Activated gamma-delta T cell treated with anti-CD3 and anti-CD28 coated beads, Interleukin-2, amount 50 U/mL, for 16 hours (primary cell): ENCODE measurements at regions not wholly inside any gene's neighbourhood (a gene's known extent, or its start where the extent isn't known, plus 50 kb on each side); places are given as distances from the start of the nearest gene placed in this dataset.
"Not testable (repeated sequence)": the region's sequence is repeated elsewhere in the genome, so short reads cannot be mapped to it uniquely, and the experiment has no call there.

Experiments
- DNase-seq: peaks from one replicate; pipeline ENCODE4 v3.0.0-alpha.2; 2020; ENCODE audit warnings: low read depth

DNA sequence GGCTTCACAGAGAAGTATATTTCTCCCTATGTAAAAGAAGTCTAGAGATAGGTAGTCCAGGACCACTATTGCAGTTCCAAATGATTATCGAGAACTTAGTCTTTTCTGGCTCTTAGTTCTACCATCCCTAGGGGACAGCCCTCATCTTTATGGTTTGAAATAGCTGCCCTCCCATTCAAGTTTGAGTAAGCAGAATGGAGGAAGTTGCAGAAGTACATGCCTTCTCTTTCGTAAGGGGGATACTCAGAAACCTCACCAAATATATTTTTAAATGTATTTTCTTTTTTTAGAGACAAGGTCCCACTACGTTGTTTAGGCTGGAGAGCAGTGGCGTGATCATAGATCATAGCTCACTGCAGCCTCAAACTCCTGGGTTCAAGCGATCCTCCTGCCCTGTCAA, 236.8 kb upstream of the RREB1 start:
- DNase-seq = no peak

DNA sequence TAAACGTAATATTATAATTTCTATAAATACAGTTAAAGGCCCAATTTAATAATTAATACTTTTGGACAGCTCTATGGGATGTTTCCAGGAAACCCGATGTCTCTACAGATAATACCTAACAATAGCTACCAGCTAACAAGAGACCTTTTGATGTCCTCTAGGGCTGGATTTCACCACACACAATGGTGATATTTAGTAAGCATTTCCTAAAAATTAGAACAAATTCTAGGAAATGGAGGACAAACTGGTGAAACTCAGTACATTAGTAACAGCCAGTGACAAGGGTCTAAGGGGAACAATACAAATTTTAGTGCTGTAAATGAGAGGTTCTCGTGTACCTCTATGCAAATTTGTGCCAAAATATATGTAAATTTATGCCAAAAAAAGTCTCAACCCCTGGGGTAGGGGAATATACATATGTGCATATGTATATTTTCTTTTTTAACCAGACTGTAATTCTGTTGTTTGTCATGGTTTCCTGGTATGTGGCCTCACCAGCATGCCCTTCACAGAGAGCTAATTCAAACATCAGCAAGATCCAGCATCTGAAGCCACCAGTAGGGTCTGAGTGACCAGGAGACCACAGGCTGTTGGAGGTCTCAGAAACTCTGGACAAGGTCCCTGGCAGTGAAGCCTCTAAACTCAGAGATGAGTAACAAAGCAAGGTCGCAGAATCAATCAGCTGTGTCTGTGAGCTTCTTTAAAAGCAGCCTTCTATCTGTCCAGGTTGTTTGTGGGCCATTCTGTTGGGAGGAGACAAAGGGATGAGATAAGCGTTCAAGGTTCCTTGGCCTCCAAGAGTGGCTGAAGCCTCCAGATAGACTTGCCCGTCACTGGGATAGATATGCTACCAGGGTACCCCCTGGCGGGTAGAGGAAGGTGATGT, 235.1 kb upstream of the RREB1 start:
- no peak for DNase-seq

DNA sequence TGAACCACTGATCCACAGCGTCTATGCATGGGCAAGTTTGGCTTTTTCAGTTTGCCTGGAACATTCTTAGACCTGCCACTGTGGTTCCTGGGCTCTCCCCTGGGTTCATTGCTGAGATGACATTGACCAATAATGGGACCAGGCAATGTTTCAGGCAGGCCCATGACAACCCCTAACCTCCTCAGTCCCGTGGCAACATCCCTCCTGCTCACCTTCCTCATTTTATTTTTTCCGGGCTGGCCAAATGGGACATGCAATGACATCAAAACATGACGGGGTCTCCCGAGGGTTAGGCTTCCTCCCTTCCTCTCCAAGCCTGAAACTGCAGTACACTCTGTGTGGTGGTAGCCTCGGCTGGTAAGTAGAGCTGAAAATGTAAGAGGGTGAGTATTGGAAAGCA, 234.0 kb upstream of the RREB1 start:
- DNase-seq = no peak

DNA sequence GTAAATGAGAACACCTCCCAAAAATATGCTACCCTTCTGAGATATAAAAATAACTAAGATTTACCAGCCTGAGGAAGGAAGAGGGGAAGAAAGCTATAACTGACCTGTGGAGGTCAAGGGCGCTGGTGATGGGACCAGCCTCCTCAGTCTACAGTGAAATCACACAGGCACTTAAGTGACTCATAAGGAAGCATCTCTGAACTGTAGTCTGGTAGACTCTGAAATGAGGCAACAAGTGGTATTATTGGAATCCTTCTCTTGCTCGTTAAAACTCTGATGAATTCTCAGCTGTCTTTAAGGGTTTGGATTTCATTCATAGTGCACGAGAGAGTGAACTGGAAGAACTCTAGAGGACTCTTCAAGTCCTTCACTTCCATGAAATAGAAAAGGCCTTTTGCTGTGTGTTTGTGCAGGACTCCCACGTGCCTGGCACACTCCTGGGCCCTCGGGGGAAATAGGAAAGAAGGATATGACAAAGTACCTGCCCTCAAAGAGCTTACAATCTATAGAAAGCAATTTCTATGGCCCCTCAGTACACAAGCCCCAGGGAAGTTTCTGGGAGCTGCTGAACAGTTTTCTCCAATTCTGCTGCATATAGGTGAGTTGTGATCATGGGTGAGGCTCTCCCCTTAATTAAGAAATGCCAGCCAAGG, 231.8 kb upstream of the RREB1 start:
- no peak for DNase-seq

DNA sequence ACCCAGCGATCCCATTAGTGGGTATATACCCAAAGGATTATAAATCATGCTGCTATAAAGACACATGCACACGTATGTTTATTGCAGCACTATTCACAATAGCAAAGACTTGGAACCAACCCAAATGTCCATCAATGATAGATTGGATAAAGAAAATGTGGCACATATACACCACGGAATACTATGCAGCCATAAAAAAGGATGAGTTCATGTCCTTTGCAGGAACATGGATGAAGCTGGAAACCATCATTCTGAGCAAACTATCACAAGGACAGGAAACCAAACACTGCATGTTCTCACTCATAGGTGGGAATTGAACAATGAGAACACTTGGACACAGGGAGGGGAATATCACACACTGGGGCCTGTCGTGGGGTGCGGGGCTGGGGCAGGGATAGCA, 230.0 kb upstream of the RREB1 start:
- not testable (repeated sequence) for DNase-seq

DNA sequence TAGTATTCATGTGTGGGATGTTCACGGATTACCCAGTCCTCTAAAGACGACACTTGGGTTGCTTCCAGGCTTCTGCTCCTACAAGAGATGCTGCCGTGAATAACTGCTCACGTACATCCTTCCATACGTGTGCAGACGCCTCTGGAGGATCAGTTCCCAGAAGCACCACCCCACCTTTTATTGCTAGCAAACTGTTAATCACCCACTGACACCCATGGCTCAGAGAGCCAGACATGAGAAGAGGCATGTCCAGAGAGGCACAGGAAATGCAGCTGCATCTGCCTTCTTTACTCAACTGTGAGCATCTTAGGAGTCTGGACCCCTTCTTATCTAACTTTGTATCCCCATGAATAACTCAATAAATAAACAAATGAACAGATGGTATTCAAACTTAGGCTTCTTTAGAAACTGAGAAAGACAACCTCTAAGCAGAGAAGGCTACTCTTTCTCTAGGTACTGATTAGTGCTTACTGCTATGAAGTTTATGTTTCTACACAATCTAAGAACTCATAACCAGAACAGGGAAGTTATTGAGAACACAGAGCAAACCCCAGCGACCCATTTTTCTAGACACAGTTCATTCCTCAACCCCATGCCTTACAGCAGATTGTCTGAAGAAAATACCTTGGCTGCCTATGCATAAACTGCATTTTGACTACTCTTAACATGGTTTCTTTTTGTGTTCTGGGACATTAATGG, 228.7 kb upstream of the RREB1 start:
- no peak for DNase-seq

DNA sequence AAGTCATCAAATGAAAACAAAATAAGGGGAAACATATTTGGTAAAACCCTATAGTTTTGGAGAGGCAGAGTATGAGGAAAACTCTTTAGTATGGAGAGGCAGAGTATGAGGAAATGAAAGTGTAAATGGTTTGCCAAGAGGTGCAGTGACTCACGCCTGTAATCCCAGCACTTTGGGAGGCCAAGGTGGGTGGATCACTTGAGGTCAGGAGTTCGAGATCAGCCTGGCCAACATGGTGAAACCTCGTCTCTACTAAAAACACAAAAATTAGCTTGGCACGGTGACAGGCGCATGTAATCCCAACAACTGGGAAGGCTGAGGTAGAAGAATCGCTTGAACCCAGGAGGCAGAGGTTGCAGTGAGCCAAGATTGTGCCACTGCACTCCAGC, 228.2 kb upstream of the RREB1 start:
- DNase-seq = not testable (repeated sequence)

DNA sequence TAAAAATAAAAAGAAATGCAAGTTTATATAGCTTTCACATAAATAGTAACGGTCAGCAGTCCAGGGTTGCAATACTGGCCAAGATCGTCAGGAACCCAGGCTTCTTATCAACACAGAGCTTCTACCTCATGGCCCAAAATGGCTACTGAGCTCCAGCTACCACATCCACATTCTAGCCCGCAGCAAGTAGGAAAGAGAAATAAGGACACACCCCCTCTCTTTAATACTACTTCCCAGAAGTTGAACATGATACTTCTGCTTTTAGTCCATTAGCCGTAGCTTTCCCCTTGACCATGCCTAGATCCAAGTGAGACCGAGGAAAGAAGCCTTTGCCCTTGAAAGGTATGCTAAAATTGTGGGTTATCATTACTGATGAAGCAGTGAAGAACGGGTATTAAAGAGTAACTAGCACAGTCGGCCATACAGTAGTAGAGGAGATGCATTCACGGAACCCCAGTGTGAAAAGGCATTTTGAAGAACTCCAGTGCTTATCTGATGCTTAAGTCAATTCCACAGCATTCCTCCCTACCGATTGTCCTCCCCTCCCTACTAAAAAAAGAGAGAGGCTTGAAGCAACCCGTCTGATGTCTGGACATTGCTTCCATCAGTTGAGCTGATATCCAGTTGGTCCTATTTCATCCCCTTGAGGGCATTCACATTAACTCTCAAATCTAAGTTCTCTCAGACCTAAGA, 226.9 kb upstream of the RREB1 start:
- DNase-seq = no peak

DNA sequence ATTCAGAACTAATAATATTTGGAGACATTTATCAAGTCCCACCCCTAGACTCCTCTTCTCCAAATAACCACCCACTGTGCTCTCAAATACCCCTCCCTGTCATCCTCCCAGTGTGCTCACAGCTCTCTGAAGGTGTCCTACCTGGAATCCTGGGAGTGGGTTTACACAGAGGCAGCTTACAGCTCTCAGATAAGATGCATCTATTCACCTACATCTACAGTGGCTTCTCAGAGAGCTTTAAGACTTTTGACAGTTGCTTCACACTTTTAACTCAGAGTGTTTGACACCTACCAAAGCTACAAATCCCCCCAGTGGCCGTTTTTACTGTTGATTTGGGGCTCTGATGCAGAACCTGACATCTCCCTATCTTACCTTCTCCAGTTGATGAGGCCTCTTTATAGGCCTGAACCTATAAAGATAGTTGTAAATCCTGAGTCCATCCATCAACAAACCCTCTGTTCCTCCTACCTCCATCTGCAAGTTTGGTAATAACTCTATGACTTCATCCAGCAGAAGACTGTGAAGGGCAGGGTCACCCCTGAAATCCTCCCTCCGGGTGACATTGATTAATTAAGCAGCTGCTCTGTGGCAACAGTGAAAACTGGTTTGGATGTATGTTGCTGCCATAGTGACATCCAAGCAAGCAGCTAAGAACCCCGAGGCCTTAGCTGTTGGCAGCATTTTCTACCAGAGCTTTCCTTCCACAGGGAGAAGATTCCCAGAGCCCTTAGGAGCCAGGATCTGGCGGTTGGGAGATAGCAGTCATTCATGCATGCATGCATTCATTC, 226.1 kb upstream of the RREB1 start:
- no peak for DNase-seq

DNA sequence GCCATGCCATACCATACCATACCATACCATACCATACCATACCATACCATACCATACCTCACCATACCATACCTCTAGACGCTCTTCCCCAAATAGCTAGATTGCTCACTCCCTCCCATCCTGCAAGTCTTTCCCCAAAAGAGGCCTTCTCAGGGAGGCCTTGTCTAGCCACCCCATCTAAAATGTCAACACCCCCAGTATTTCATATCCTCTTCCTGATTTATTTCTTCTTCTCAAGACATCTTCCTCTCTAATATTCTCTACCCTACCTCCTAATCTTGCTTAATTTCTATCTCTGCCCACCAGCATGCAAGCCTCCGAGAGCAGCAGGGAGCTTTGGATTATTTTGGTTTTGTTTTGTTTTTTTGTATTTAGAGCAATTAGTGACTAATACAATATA, 225.2 kb upstream of the RREB1 start:
- no peak for DNase-seq

DNA sequence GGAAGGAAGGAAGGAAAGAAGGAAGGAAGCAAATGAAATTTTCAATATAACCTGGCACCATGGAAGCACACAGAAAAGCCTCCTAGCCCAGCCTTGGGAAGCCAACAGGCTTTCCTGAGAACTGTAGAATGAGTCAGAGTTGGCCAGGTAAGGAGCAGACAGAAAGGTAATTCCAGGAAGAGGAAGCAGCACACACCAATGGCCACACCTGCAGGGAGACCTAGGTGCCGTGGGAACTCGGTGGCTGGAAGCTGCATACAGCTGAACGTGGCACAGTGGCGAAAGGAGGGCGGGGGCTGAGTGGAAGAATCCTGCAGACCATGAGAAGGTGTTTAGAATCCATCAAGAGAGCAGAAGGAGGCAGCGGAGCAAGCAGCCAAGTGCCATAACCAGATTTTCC, 224.8 kb upstream of the RREB1 start:
- DNase-seq = no peak

DNA sequence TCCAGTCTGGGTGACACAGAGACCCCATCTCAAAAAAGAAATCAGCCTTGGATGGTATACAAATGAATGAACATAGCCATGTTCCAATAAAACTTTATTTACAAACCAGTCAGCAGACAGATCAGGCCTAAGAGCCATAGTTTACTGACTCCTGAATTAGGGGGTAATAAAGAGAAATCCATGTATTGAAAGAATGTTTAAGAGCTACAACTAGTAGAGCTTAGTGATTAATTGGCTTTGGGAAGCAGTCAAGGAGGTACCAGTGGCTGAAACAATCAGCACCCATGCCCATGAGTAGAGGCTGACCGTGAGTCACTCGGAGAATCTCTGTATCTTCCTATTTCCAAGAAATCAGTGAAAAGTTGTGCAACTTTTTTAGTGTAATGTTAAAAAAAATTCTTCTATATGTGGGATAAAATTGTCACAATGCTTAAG, 223.6 kb upstream of the RREB1 start:
- no peak for DNase-seq

DNA sequence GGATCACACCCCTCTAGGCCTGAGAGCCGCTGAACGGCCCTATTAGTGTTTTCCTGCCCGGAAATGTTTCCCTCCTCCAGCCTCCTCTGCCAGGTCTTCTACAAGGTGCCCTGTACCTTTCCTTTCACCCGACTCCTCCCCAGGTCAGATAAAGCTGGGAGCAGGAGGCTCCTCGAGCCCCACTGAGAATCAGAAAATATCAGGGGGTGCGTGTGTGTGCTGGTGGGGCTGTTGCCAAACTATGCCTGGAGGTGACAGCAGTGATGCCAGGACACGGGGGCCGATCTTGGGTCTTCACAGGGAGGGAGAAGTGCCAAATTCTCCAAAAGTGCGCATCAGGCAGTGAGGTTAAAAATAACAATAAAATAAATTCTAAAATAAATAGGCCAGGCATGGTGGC, 222.8 kb upstream of the RREB1 start:
- no peak for DNase-seq

DNA sequence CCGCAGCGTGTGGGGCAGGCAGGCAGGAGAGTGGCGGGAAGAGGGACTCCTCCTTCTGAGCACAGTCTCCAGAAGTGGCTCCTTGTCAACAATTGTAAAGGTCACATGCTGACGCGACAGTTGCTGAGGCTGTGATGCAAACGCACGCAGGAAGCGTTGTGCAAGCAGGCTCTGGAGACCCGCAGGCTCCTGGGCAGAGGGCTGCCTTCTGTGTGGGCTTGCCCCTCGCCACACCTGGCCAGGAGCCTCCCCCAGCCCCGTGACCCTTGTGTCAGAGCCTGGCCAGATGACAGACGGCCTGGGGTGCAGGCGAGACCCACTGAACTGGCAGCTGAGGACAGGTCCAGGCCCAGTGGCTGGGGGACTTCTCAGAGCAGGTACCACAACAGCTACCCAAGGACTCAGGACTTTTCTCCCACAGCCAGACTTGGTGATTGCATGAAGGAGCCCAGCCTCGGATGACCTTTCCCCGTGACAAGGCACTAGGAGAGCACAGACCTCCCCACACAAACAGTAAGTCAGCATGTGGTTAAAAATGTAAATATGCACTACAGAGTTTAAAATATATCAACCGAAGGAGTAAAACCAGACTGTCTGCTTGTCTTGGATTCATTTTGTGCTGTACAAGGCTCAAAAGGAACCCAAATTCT, 222.1 kb upstream of the RREB1 start:
- DNase-seq = no peak

DNA sequence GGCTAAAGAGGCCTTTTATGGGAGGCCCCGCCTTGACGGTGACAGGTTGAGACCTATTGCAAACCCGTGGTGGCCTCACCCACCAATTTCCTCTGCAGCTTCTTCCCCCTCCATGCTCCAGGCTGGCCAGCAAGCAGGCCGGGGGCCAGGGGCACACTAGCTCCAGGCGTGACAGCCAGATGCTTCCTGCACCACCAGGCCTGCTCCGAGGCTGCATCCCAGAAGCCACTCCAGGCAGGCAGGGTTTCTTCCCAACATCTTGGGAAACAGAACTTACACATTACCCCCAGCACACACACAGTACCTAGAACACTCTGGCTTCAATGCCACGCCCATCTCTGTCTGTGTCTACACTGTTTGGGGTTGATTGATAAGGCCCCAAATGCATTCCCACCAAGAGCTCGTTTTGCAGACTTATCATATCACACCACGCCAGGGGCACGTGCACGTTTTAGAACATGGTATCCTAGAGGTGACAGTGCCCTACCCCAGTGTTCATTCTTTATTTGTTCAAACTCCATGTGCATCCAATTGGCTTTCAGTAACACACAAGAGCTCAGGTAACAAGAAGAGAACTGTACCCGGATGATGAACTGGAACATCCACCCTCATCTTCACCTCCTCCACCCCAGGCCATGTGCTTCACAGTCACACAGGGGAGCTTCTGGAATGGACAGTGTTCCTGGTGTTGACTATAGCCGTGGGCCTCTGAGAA, 221.4 kb upstream of the RREB1 start:
- DNase-seq = no peak

DNA sequence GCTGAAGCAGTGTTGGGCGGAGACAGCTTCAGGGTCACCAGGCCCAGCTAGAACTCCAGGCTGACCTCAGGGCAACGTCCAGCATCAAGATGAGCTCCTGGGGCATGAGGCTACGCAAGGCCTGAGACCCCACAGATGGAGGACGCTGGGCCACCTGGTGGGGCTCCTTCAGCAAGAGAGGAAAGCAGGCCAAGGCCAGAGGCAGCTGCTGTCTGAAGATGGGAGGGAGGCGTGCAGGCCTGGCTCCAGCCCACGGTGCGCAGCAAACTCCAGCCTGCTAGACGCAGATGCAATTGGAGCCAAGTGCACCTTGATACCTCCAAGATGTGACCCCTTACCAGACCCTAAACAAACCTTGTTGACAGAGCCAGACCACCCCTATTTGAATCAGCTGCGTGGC, 220.9 kb upstream of the RREB1 start:
- DNase-seq = no peak

DNA sequence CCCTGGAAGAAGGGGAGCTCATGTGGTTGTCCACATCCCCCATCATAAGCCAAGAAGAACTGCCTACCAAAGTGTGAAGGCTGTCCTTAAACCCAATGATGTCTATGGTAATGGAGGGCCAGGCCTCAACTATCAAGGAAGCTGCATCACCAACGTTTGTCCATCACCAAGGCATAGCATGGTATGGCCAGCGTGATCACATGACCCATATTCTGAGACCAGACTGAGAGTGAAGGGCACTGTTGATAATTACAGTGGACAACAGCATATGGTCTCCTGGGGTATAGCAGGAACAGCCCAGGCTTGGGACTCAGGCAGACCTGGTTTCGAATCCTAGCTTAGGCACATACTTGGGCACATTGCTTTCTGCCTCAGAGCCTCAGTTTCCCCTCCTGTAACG, 218.2 kb upstream of the RREB1 start:
- no peak for DNase-seq

DNA sequence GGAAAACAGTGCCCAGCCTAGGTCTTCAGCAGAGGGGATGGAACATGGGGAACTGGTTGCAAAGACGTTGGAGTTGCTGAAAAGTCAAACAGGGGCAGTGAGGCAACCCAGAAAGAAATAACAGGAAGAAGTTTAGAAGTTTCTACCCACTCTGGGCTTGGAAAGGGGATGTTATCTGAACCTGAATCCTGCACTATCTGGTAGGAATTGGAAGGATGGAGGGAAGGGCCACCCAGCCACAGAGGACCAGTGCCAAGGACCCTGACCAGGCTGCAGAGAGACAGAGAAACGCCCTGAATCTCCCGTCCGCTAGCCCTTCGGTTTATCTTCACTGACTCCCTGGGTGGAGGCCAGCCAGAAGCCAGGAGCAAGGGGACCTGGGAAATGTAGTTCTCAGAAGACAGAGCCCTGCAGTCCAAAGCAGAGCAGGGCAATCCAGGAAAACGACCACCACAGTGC, 217.3 kb upstream of the RREB1 start:
- no peak for DNase-seq

DNA sequence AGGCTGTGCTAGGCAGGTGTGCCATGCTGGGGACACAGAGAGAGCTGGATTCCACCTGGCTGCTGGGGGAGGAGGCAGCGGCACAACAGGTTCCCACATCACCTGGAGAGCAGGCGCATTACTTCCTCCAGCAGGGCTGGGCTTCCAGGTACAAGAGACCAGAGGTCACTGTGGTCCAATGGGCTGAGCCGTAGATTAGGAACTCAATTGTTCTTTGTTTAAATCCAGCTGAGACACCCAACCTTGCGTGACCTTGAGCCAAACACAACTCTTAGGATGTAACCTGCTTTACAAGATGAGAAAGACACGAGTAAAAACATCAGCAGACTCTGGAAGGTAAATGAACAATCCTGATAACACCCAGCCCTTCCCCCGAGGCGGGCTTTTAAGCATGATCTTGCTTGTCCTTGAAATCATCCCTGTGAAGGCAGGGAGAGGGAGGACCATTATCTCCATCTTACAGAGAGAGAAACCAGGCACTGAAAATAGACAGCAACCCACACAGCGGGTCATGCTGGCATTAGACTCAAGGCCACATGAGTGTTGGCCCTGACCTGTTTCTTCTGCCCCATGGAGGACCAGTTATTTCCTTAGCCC, 216.5 kb upstream of the RREB1 start:
- DNase-seq = no peak

DNA sequence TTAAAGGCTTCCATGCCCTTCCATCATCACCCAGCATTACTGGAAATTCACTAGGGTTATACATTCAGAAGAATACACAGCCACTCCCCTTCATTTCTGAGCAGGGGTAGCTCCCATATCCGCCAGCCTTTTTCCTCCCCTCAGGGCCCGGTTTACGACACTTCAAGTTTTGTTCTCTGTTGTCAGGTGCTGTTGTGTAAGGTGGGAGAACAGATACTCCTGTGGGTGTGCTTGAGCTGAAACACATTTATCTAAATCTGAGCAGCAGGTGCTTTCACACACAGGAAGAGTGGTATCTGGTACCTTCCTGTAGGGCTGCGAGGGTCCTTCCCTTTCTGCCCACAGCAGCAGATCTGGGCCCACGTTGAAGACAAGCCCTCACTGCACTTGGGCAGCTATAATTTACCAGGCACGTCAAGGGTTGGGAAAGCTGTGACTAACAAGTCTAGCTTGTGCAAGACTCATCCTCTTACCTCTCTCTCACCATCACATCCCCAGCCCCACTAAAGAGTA, 215.8 kb upstream of the RREB1 start:
- no peak for DNase-seq
